H9 (cell line): ENCODE measurements at regions not wholly inside any gene's neighbourhood (a gene's known extent, or its start where the extent isn't known, plus 50 kb on each side); places are given as distances from the start of the nearest gene placed in this dataset.

Experiments
- DNase-seq: peaks from one replicate; pipeline ENCODE4 v3.0.0-alpha.2; 2017
- H2AFZ ChIP-seq: one replicate; pipeline ENCODE4 v1.6.1; 2013; ENCODE audit warnings: mild to moderate bottlenecking, low read length, control low read depth, moderate library complexity
- H2AK5ac ChIP-seq: 2 replicates; pipeline ENCODE4 v1.6.1; 2013; ENCODE audit warnings: low read length, control low read depth, mixed read lengths; ENCODE audit not compliant: insufficient read length
- H2BK120ac ChIP-seq: one replicate; pipeline ENCODE4 v1.6.1; 2013; ENCODE audit warnings: low read depth, mild to moderate bottlenecking, low read length, control low read depth, inconsistent platforms; ENCODE audit not compliant: poor library complexity, severe bottlenecking
- H2BK12ac ChIP-seq: 2 replicates; pipeline ENCODE4 v1.6.1; 2013; ENCODE audit warnings: low read length, control low read depth, mixed read lengths, low read depth; ENCODE audit not compliant: insufficient read length
- H2BK15ac ChIP-seq: 2 replicates; pipeline ENCODE4 v1.6.1; 2013; ENCODE audit warnings: low read depth, low read length, control low read depth
- H2BK20ac ChIP-seq: one replicate; pipeline ENCODE4 v1.6.1; 2013; ENCODE audit warnings: low read depth, mild to moderate bottlenecking, low read length, control low read depth, inconsistent platforms; ENCODE audit not compliant: poor library complexity, severe bottlenecking
- H2BK5ac ChIP-seq: 2 replicates; pipeline ENCODE4 v1.6.1; 2013; ENCODE audit warnings: low read length, control low read depth, mixed read lengths; ENCODE audit not compliant: insufficient read length
- H3K14ac ChIP-seq: 2 replicates; pipeline ENCODE4 v1.6.1; 2013; ENCODE audit warnings: low read length, control low read depth; ENCODE audit not compliant: insufficient read depth
- H3K18ac ChIP-seq: 2 replicates; pipeline ENCODE4 v1.6.1; 2013; ENCODE audit warnings: low read depth, mild to moderate bottlenecking, mixed read lengths, low read length, control low read depth; ENCODE audit not compliant: insufficient read length
- H3K23ac ChIP-seq: 2 replicates; pipeline ENCODE4 v1.6.1; 2013; ENCODE audit warnings: low read length, control low read depth, mixed read lengths, low read depth; ENCODE audit not compliant: insufficient read length
- H3K23me2 ChIP-seq: 2 replicates; pipeline ENCODE4 v1.6.1; 2013; ENCODE audit warnings: low read depth, mild to moderate bottlenecking, mixed read lengths, low read length, control low read depth; ENCODE audit not compliant: insufficient read length, poor library complexity, severe bottlenecking
- H3K27ac ChIP-seq: 2 replicates; pipeline ENCODE4 v1.5.1; 2013; ENCODE audit warnings: low read length, control low read depth, mixed read lengths, low read depth; ENCODE audit not compliant: insufficient read length
- H3K27me3 ChIP-seq: 2 replicates; pipeline ENCODE4 v1.6.1; 2013; ENCODE audit warnings: low read length, control low read depth, inconsistent platforms; ENCODE audit not compliant: insufficient read depth
- H3K4ac ChIP-seq: 2 replicates; pipeline ENCODE4 v1.6.1; 2013; ENCODE audit warnings: low read depth, mild to moderate bottlenecking, control low read depth, inconsistent platforms, low read length, moderate library complexity
- H3K4me1 ChIP-seq: 2 replicates; pipeline ENCODE4 v1.6.1; 2013; ENCODE audit warnings: low read length, control low read depth, inconsistent platforms; ENCODE audit not compliant: insufficient read depth
- H3K4me2 ChIP-seq: 2 replicates; pipeline ENCODE4 v1.6.1; 2013; ENCODE audit warnings: low read length, control low read depth, mixed read lengths; ENCODE audit not compliant: insufficient read length, insufficient read depth
- H3K56ac ChIP-seq: 2 replicates; pipeline ENCODE4 v1.6.1; 2013; ENCODE audit warnings: low read depth, mild to moderate bottlenecking, mixed read lengths, low read length, control low read depth; ENCODE audit not compliant: insufficient read length
- H3K79me1 ChIP-seq: 2 replicates; pipeline ENCODE4 v1.6.1; 2013; ENCODE audit warnings: low read depth, mild to moderate bottlenecking, moderate library complexity, low read length, control low read depth, inconsistent platforms; ENCODE audit not compliant: insufficient read depth, poor library complexity, severe bottlenecking
- H3K79me2 ChIP-seq: 2 replicates; pipeline ENCODE4 v1.6.1; 2013; ENCODE audit warnings: low read length, control low read depth, inconsistent platforms; ENCODE audit not compliant: insufficient read depth
- H3K9ac ChIP-seq: 2 replicates; pipeline ENCODE4 v1.6.1; 2013; ENCODE audit warnings: low read length, control low read depth, mixed read lengths; ENCODE audit not compliant: insufficient read length; ENCODE audit errors: extremely low read depth
- H3K9me3 ChIP-seq: one replicate; pipeline ENCODE4 v1.6.1; 2013; ENCODE audit warnings: low read depth, low read length, inconsistent platforms; ENCODE audit not compliant: control insufficient read depth
- H3T11ph ChIP-seq: one replicate; pipeline ENCODE4 v1.6.1; 2013; ENCODE audit warnings: mild to moderate bottlenecking, low read length, control low read depth, inconsistent platforms
- H4K20me1 ChIP-seq: one replicate; pipeline ENCODE4 v1.6.1; 2013; ENCODE audit not compliant: control insufficient read depth, insufficient read length, insufficient read depth
- H4K5ac ChIP-seq: 2 replicates; pipeline ENCODE4 v1.6.1; 2013; ENCODE audit warnings: low read depth, mild to moderate bottlenecking, mixed read lengths, low read length, control low read depth; ENCODE audit not compliant: insufficient read length
- H4K8ac ChIP-seq: replicated peaks from 2 replicates; pipeline ENCODE4 v1.6.1; 2013; ENCODE audit warnings: low read length, control low read depth, mixed read lengths, low read depth; ENCODE audit not compliant: insufficient read length
- H4K91ac ChIP-seq: 2 replicates; pipeline ENCODE4 v1.6.1; 2013; ENCODE audit warnings: low read depth, mild to moderate bottlenecking, moderate library complexity, mixed read lengths, low read length, control low read depth; ENCODE audit not compliant: insufficient read length
- H3K27ac Mint-ChIP-seq, 3 experiments: 2 replicates in 2 of 3; 3 replicates in 1 of 3; pipeline ENCODE4 v1.8.0; 2020 to 2021; ENCODE audit warnings: mixed read lengths in 3 of 3, mild to moderate bottlenecking in 1 of 3, moderate library complexity in 1 of 3
- H3K27me3 Mint-ChIP-seq: 2 replicates; pipeline ENCODE4 v1.8.0; 2021; ENCODE audit warnings: low read depth, mild to moderate bottlenecking, moderate library complexity, mixed read lengths
- H3K36me3 Mint-ChIP-seq, 3 experiments: 2 replicates in 2 of 3; 3 replicates in 1 of 3; pipeline ENCODE4 v1.8.0; 2020 to 2021; ENCODE audit warnings: low read depth in 3 of 3, mixed read lengths in 3 of 3; ENCODE audit not compliant: insufficient read depth in 1 of 3
- H3K4me1 Mint-ChIP-seq, 2 experiments: 2 replicates each; pipeline ENCODE4 v1.8.0; 2020; ENCODE audit warnings: mixed read lengths in 2 of 2
- H3K4me3 Mint-ChIP-seq, 2 experiments: 2 replicates in 1 of 2; 3 replicates in 1 of 2; pipeline ENCODE4 v1.8.0; 2020 to 2021; ENCODE audit warnings: mild to moderate bottlenecking in 2 of 2, mixed read lengths in 2 of 2, moderate library complexity in 1 of 2
- H3K9me3 Mint-ChIP-seq, 2 experiments: 2 replicates in 1 of 2; 3 replicates in 1 of 2; pipeline ENCODE4 v1.8.0; 2020; ENCODE audit warnings: mild to moderate bottlenecking in 2 of 2, mixed read lengths in 2 of 2, moderate library complexity in 1 of 2
- CTCF ChIP-seq: fragments of 200-600 bp; sonication (generic); conservative IDR thresholded peaks from 3 replicates; pipeline ENCODE4 v1.8.0; 2021; ENCODE audit warnings: antibody characterized with exemption, mild to moderate bottlenecking
- WGBS: extraction: QIAGEN DNeasy Blood & Tissue Kit; methylation state at CpG from one replicate; pipeline ENCODE4 v1.1.7; 2013; ENCODE audit warnings: missing lambda C conversion rate, low lambda C conversion rate, mixed read lengths; ENCODE audit not compliant: insufficient read length; ENCODE audit errors: extremely low coverage; 5-methylcytosine and 5-hydroxymethylcytosine counted together

GRCh38 chr7:3192669-3193068 is 108.4 kb upstream of the SDK1 start:
- WGBS, result no CpG with 5 or more reads among the region's 4 CpGs

More at GRCh38 chr7:3192669-3193068, 108.4 kb upstream of the SDK1 start:
- no peak overlapping the region for H2AFZ ChIP-seq
- H3K36me3 Mint-ChIP-seq, result peaks cover 0 to 11% (median 0%) of the 10 kb centered on the region in 3 experiments; a peak in 4 of 7 replicates
- H4K20me1 ChIP-seq, result no peaks in the 10 kb centered on the region
- no peak overlapping the region for H3K4ac ChIP-seq
- H3K56ac ChIP-seq, result no peak overlapping the region
- H3K23me2 ChIP-seq, result peaks cover 4% of the 10 kb centered on the region
- H3K9ac ChIP-seq, result no peak overlapping the region
- no peak overlapping the region for H2BK15ac ChIP-seq
- no peak overlapping the region for H3T11ph ChIP-seq
- H3K79me2 ChIP-seq, result no peaks in the 10 kb centered on the region
- no peaks in the 10 kb centered on the region for H3K27me3 ChIP-seq
- no peak overlapping the region for H4K91ac ChIP-seq
- H3K4me2 ChIP-seq, result no peak overlapping the region
- H3K27ac ChIP-seq, result no peak overlapping the region
- no peak overlapping the region for H2BK12ac ChIP-seq
- no peak overlapping the region for H4K8ac ChIP-seq
- H3K4me1 Mint-ChIP-seq, result peaks cover 62 to 68% of the 10 kb centered on the region in 2 experiments
- no peaks in the 10 kb centered on the region; the same call in 1 of the 2 replicates for H3K27me3 Mint-ChIP-seq
- peaks cover 10 to 17% of the 10 kb centered on the region in 2 experiments for H3K9me3 Mint-ChIP-seq
- H2BK5ac ChIP-seq, result no peak overlapping the region
- H3K14ac ChIP-seq, result 0 out of 2 replicates have a peak overlapping the region, but pooled peaks have one; percentile 32
- no peak overlapping the region for H4K5ac ChIP-seq
- no peak overlapping the region for H2AK5ac ChIP-seq
- H3K18ac ChIP-seq, result peak overlapping the region; percentile 77
- no peak for TF ChIP-seq CTCF
- peak overlapping the region in 1 of 3 experiments; percentile 82; a peak in 2 of 7 replicates for H3K27ac Mint-ChIP-seq
- no peaks in the 10 kb centered on the region for H3K79me1 ChIP-seq
- no peaks in the 10 kb centered on the region for H3K9me3 ChIP-seq
- DNase-seq, result no peak
- no peak overlapping the region for H2BK20ac ChIP-seq
- H3K4me1 ChIP-seq, result peaks cover 4% of the 10 kb centered on the region; the same call in 1 of the 2 replicates
- no peak overlapping the region for H3K4me3 Mint-ChIP-seq
- H2BK120ac ChIP-seq, result no peak overlapping the region
- H3K23ac ChIP-seq, result no peak overlapping the region
